Neuronal stem cell (in vitro differentiated cells): ENCODE measurements at regions not wholly inside any gene's neighbourhood (a gene's known extent, or its start where the extent isn't known, plus 50 kb on each side); places are given as distances from the start of the nearest gene placed in this dataset.

Experiments
- DNase-seq: peaks from one replicate; pipeline ENCODE4 v3.0.0-alpha.2; 2013; ENCODE audit warnings: low spot score
- H2AFZ ChIP-seq: one replicate; pipeline ENCODE4 v1.6.1; 2013; ENCODE audit warnings: mild to moderate bottlenecking, low read length, inconsistent platforms
- H2AK5ac ChIP-seq: 2 replicates; pipeline ENCODE4 v1.6.1; 2013; ENCODE audit warnings: low read depth, mild to moderate bottlenecking, inconsistent platforms, low read length, moderate library complexity, mixed read lengths
- H2BK120ac ChIP-seq: 2 replicates; pipeline ENCODE4 v1.6.1; 2013; ENCODE audit warnings: low read depth, mild to moderate bottlenecking, inconsistent platforms, low read length, moderate library complexity, mixed read lengths
- H2BK12ac ChIP-seq: one replicate; pipeline ENCODE4 v1.6.1; 2013; ENCODE audit warnings: low read length, inconsistent platforms
- H2BK15ac ChIP-seq: 2 replicates; pipeline ENCODE4 v1.6.1; 2013; ENCODE audit warnings: mild to moderate bottlenecking, low read length, inconsistent platforms, mixed read lengths
- H2BK5ac ChIP-seq: one replicate; pipeline ENCODE4 v1.6.1; 2013; ENCODE audit warnings: inconsistent platforms, mild to moderate bottlenecking, low read length, moderate library complexity
- H3K14ac ChIP-seq: one replicate; pipeline ENCODE4 v1.6.1; 2013; ENCODE audit warnings: low read length, inconsistent platforms
- H3K18ac ChIP-seq: 2 replicates; pipeline ENCODE4 v1.6.1; 2013; ENCODE audit warnings: low read length, inconsistent platforms
- H3K23ac ChIP-seq: 2 replicates; pipeline ENCODE4 v1.6.1; 2013; ENCODE audit warnings: low read depth, mild to moderate bottlenecking, mixed read lengths, low read length, inconsistent platforms; ENCODE audit not compliant: poor library complexity
- H3K27ac ChIP-seq: replicated peaks from 3 replicates; pipeline ENCODE4 v1.5.1; 2013; ENCODE audit warnings: low read length, inconsistent platforms
- H3K27me3 ChIP-seq, 3 experiments: 2 replicates each; pipeline ENCODE4 v1.6.1; 2013; ENCODE audit warnings: low read length in 3 of 3, mild to moderate bottlenecking in 2 of 3, inconsistent platforms in 1 of 3, low read depth in 1 of 3, mixed read lengths in 1 of 3, moderate library complexity in 1 of 3; ENCODE audit not compliant: control insufficient read depth in 3 of 3, insufficient read depth in 3 of 3
- H3K36me3 ChIP-seq, 2 donors: replicated peaks in 1 of 2; 2 replicates each; pipeline ENCODE4 v1.6.1; 2013; ENCODE audit warnings: low read length in 2 of 2; ENCODE audit not compliant: control insufficient read depth in 2 of 2, insufficient read depth in 2 of 2
- H3K4ac ChIP-seq: 2 replicates; pipeline ENCODE4 v1.6.1; 2013; ENCODE audit warnings: inconsistent platforms, mild to moderate bottlenecking, low read length, moderate library complexity
- H3K4me1 ChIP-seq, 2 donors: 1 replicate in 1 of 2; 2 replicates in 1 of 2; pipeline ENCODE4 v1.6.1; 2013; ENCODE audit warnings: low read length in 2 of 2, low read depth in 1 of 2; ENCODE audit not compliant: control insufficient read depth in 2 of 2, insufficient read depth in 1 of 2
- H3K4me2 ChIP-seq: one replicate; pipeline ENCODE4 v1.6.1; 2013; ENCODE audit warnings: mild to moderate bottlenecking, low read length, inconsistent platforms; ENCODE audit not compliant: insufficient read depth, poor library complexity, severe bottlenecking
- H3K4me3 ChIP-seq, 2 donors: 2 replicates each; pipeline ENCODE4 v1.5.1; 2013; ENCODE audit warnings: low read length in 2 of 2, mild to moderate bottlenecking in 2 of 2, inconsistent platforms in 1 of 2, moderate library complexity in 1 of 2
- H3K79me1 ChIP-seq: one replicate; pipeline ENCODE4 v1.6.1; 2013; ENCODE audit warnings: low read depth, mild to moderate bottlenecking, inconsistent platforms, low read length, moderate library complexity
- H3K9ac ChIP-seq: one replicate; pipeline ENCODE4 v1.6.1; 2013; ENCODE audit warnings: mild to moderate bottlenecking, low read depth, low read length, inconsistent platforms; ENCODE audit not compliant: poor library complexity
- H3K9me3 ChIP-seq, 2 donors: replicated peaks in 1 of 2; 2 replicates each; pipeline versions ENCODE3 to v1.6.1; 2013; ENCODE audit warnings: low read length in 2 of 2, mild to moderate bottlenecking in 2 of 2, inconsistent platforms in 1 of 2, low read depth in 1 of 2, mixed read lengths in 1 of 2, moderate library complexity in 1 of 2; ENCODE audit not compliant: control insufficient read depth in 2 of 2, insufficient read depth in 1 of 2
- H4K8ac ChIP-seq: one replicate; pipeline ENCODE4 v1.6.1; 2013; ENCODE audit warnings: low read depth, mild to moderate bottlenecking, inconsistent platforms, low read length, moderate library complexity
- H4K91ac ChIP-seq: one replicate; pipeline ENCODE4 v1.6.1; 2013; ENCODE audit warnings: low read length, low read depth, mild to moderate bottlenecking, inconsistent platforms; ENCODE audit not compliant: poor library complexity
- WGBS, 2 donors: extraction: QIAGEN DNeasy Blood & Tissue Kit; methylation state at CpG; one replicate each; pipeline ENCODE4 v1.1.7; 2013; ENCODE audit warnings: missing lambda C conversion rate in 2 of 2, mixed read lengths in 1 of 2; ENCODE audit not compliant: insufficient read length in 2 of 2, insufficient replicate concordance in 1 of 2; ENCODE audit errors: extremely low coverage in 2 of 2; 5-methylcytosine and 5-hydroxymethylcytosine counted together

DNA sequence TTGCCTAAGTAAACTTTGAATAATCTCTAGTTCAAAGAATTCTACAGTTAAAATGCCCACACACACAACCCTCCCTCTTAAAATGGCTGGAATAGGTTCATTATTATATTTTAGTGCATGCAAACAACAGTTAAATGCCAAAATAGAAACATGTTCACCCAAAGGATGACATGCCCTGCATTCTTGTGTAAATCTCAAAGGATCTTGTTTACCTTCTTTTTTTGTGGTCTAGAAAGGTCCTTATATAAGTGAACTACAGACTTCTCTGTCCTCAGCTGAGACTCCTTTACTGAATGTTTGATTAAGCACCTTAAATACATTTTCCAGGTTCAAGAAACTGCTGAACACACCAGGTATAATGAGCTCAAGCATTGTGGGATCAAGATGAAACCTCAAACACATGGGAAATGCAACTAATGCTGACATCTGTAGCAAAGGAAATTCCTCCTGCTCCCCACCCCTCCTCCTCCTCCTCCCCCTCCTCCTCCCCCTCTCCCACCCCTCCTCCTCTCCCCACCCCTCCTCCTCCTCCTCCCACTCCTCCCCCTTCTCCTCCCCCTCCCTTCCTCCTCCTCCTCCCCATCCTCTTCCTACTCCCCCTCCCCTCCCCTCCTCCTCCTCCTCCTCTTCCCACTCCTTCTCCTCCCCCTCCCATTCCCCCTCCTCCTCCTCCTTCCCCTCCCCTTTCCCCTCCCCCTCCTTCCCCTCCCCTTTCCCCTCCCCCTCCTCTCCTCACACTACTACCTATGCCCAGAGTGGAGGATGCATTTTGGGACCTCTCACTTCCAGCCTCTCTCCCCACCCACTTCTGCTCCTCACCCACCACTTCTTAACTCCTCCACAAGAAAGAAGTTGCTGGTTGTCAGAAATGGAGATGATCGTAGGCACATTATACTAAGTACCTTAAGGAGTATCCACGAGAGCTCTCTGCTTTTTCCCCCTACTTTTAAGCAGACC, 233.9 kb downstream of the MRPL39 start:
- no CpG with 5 or more reads among the region's 2 CpGs for WGBS, 2 donors
- Histone ChIP-seq H2AK5ac (no peak overlapping the region), H3K9me3 (no peaks in the 10 kb centered on the region), H3K4me3 (no peak overlapping the region), H2BK12ac (no peak overlapping the region), H3K4me1 (peaks cover 0 to 4% of the 10 kb centered on the region in 2 donors), H2BK15ac (no peak overlapping the region), H3K36me3 (no peaks in the 10 kb centered on the region), H3K14ac (no peak overlapping the region), H2BK5ac (no peak overlapping the region), H2AFZ (no peak overlapping the region), H4K91ac (no peak overlapping the region), H3K27me3 (no peaks in the 10 kb centered on the region), H4K8ac (no peak overlapping the region), H3K9ac (no peak overlapping the region), H3K18ac (no peak overlapping the region), H3K4ac (no peak overlapping the region), H3K4me2 (no peak overlapping the region), H3K23ac (no peak overlapping the region), H3K27ac (no peak overlapping the region), H2BK120ac (no peak overlapping the region), H3K79me1 (no peaks in the 10 kb centered on the region)
- no peak for DNase-seq

DNA sequence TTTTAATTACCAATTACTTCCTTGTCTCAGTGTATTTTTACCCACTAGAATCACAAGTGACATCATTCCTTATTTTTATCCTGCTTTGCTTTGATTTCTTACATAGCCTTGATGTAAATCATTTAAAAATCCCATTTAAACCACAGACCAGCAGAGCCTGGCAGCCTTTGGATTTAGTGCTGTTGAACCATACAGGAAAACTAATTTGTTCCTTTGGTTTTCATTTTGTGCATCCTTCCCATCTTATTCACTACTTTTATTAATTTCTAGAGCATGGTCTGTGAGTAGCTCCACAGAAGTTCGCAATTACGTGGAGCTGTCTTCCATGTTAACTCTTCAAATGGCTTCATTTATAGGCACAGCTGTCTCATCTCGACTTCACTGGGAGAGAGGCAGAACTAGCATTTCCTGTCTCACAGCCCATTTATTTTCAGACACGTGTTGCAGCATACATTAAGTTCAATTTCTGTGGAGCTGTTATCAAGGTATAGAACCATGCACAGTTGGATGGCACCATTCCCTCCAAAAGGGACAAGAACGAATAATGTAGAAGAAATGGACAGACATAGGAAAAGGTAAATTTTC, 235.3 kb downstream of the MRPL39 start:
- no peaks in the 10 kb centered on the region for H3K9me3 ChIP-seq
- no peak for DNase-seq
- no peak overlapping the region for H2BK12ac ChIP-seq
- no peaks in the 10 kb centered on the region for H3K36me3 ChIP-seq
- no peak overlapping the region for H3K14ac ChIP-seq
- no peak overlapping the region for H2BK120ac ChIP-seq
- H4K8ac ChIP-seq, result no peak overlapping the region
- H2AFZ ChIP-seq, result no peak overlapping the region
- H2AK5ac ChIP-seq, result no peak overlapping the region
- H3K23ac ChIP-seq, result no peak overlapping the region
- no peak overlapping the region for H2BK15ac ChIP-seq
- H3K9ac ChIP-seq, result no peak overlapping the region
- peaks cover 0 to 4% of the 10 kb centered on the region in 2 donors for H3K4me1 ChIP-seq
- H3K79me1 ChIP-seq, result no peaks in the 10 kb centered on the region
- no peak overlapping the region for H3K4me3 ChIP-seq
- no peak overlapping the region for H3K4me2 ChIP-seq
- H3K27ac ChIP-seq, result no peak overlapping the region
- H3K27me3 ChIP-seq, result no peaks in the 10 kb centered on the region
- H4K91ac ChIP-seq, result no peak overlapping the region
- no peak overlapping the region for H2BK5ac ChIP-seq
- no CpG with 5 or more reads among the region's 5 CpGs for WGBS, 2 donors
- H3K4ac ChIP-seq, result no peak overlapping the region
- no peak overlapping the region for H3K18ac ChIP-seq

DNA sequence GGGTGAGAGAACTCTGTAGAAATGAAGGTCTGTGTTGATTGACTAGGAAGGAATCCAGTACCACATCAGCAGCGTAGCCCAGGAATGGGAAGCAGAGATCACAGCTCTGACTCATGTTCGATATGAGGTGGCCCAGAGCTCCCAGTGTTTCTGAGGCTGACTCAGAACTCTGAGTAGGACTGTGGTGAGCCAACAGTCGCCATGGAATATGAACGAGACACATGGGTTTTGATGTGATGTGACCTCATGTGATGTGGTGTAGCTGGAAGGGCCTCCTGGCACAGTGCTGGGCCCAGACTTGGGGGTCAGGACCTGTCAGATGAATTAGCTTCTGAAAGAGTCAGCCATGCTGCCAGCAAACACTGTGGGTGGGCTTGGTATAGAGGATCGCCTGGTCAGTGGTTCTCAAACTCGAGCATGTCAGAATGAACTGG, 237.0 kb downstream of the MRPL39 start:
- Histone ChIP-seq H2BK120ac (no peak overlapping the region), H2AK5ac (no peak overlapping the region), H4K91ac (no peak overlapping the region), H3K27me3 (no peaks in the 10 kb centered on the region), H3K27ac (no peak overlapping the region), H3K23ac (no peak overlapping the region), H3K4me2 (no peak overlapping the region), H3K14ac (no peak overlapping the region), H3K36me3 (no peaks in the 10 kb centered on the region), H3K9ac (no peak overlapping the region), H3K4me1 (peaks cover 0 to 4% of the 10 kb centered on the region in 2 donors), H2BK5ac (no peak overlapping the region), H2AFZ (no peak overlapping the region), H3K4ac (no peak overlapping the region), H3K4me3 (no peak overlapping the region), H2BK12ac (no peak overlapping the region), H3K9me3 (no peaks in the 10 kb centered on the region), H4K8ac (no peak overlapping the region), H3K18ac (no peak overlapping the region), H2BK15ac (no peak overlapping the region), H3K79me1 (no peaks in the 10 kb centered on the region)
- no peak for DNase-seq
- no CpG with 5 or more reads among the region's 6 CpGs for WGBS, 2 donors

DNA sequence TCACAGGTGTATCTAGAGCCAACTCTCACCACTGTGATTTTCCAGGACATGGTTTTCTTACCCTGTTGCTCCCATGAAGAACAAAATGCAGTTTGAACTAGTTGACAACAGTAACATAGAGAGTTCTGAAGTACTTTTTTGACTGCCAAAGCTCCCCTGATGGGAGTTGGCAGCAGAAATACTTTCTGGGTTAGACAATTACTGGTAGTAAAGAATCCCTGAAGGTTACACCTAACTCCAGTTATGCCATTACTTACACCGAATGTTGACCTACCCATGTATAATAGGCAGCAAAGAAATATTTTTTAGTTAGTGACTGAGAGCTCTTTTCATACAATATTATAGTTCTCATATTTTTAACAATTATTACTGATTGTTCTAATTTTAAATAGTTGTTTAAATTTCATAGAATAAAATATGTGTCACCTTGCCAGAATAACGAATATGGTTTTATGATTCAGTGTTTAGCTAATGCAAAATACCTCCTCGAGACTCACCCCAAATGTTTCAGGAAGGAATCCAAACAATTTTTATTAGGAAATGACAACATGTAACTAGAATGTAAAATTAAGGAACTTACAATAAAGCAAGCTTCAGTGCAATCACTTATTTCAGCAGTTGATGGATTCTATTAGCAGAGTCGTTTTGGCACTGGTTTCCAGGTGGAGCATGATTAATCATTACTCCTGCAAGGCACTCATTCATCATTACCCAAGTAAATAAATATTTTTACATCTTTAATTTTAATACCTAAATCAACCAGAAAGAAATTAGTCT, 237.6 kb downstream of the MRPL39 start:
- H3K79me1 ChIP-seq, result no peaks in the 10 kb centered on the region
- no peak overlapping the region for H3K23ac ChIP-seq
- no peak overlapping the region for H2BK5ac ChIP-seq
- H3K18ac ChIP-seq, result no peak overlapping the region
- no peak overlapping the region for H2AFZ ChIP-seq
- H4K91ac ChIP-seq, result no peak overlapping the region
- H2BK12ac ChIP-seq, result no peak overlapping the region
- no peaks in the 10 kb centered on the region for H3K27me3 ChIP-seq
- H3K14ac ChIP-seq, result no peak overlapping the region
- H3K4me2 ChIP-seq, result no peak overlapping the region
- H3K4me1 ChIP-seq, result peaks cover 0 to 4% of the 10 kb centered on the region in 2 donors
- DNase-seq, result no peak
- no peak overlapping the region for H3K9ac ChIP-seq
- H3K4ac ChIP-seq, result no peak overlapping the region
- no peak overlapping the region for H2BK120ac ChIP-seq
- no peaks in the 10 kb centered on the region for H3K36me3 ChIP-seq
- H3K27ac ChIP-seq, result no peak overlapping the region
- H3K9me3 ChIP-seq, result no peaks in the 10 kb centered on the region
- no peak overlapping the region for H4K8ac ChIP-seq
- no peak overlapping the region for H2AK5ac ChIP-seq
- no peak overlapping the region for H2BK15ac ChIP-seq
- no peak overlapping the region for H3K4me3 ChIP-seq
- WGBS, 2 donors, result no CpG with 5 or more reads among the region's 4 CpGs
